ENCODE measurements at regions not wholly inside any gene's neighbourhood (a gene's known extent, or its start where the extent isn't known, plus 50 kb on each side); places are given as distances from the start of the nearest gene placed in this dataset.

GRCh38 chr16:85554114-85554888 lies 58.8 kb upstream of the GSE1 start:
- Histone ChIP-seq H3K4me3 (peak overlapping the region; percentile 63 to 96 (median 79)), H3K9me3 (no peaks in the 10 kb centered on the region), H3K27ac (peak overlapping the region; percentile 47 to 99 (median 90)), H3K4me1 (peaks cover 0 to 66% (median 32%) of the 10 kb centered on the region in 12 donors), H3K27me3 (no peaks in the 10 kb centered on the region), H3K36me3 (no peaks in the 10 kb centered on the region)
- intact Hi-C loops (cut with DNase I): loop anchor here in 5 of 10 donors (2.0 to 10.0 kb wide), 5 partner anchors 56 to 430 kb away; partner anchors contain the start of gene GSE1 (in 1 of the 5)
- TF ChIP-seq POLR2A (IDR thresholded peaks at IDR 0.05): no peak
- TF ChIP-seq, protein P1, sequence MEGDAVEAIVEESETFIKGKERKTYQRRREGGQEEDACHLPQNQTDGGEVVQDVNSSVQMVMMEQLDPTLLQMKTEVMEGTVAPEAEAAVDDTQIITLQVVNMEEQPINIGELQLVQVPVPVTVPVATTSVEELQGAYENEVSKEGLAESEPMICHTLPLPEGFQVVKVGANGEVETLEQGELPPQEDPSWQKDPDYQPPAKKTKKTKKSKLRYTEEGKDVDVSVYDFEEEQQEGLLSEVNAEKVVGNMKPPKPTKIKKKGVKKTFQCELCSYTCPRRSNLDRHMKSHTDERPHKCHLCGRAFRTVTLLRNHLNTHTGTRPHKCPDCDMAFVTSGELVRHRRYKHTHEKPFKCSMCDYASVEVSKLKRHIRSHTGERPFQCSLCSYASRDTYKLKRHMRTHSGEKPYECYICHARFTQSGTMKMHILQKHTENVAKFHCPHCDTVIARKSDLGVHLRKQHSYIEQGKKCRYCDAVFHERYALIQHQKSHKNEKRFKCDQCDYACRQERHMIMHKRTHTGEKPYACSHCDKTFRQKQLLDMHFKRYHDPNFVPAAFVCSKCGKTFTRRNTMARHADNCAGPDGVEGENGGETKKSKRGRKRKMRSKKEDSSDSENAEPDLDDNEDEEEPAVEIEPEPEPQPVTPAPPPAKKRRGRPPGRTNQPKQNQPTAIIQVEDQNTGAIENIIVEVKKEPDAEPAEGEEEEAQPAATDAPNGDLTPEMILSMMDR (IDR thresholded peaks at IDR 0.05): no peak
- ATAC-seq: peak; percentile 40 to 64 (median 54)
- DNase-seq: peak in 4 of 5 donors; percentile 73 to 83 (median 80)
- 0 to 2% (median 1%) methylated on average over 22 to 48 of the region's 49 CpGs for WGBS, 4 donors

GRCh38 chr16:85554889-85555718 lies 58.0 kb upstream of the GSE1 start:
- intact Hi-C loops (cut with DNase I): loop anchor here in 8 of 10 donors (2.0 to 10.0 kb wide), 8 partner anchors 33 to 430 kb away; partner anchors contain the start of gene GSE1 (in 1 of the 8)
- no peaks in the 10 kb centered on the region for H3K27me3 ChIP-seq
- H3K4me3 ChIP-seq: peak overlapping the region; percentile 63 to 96 (median 79)
- H3K9me3 ChIP-seq: no peaks in the 10 kb centered on the region
- peak overlapping the region; percentile 47 to 99 (median 90) for H3K27ac ChIP-seq
- TF ChIP-seq POLR2A (IDR thresholded peaks at IDR 0.05): no peak
- TF ChIP-seq, protein P1 (IDR thresholded peaks at IDR 0.05): no peak
- peak; percentile 73 to 88 (median 76) for DNase-seq
- H3K4me1 ChIP-seq: peaks cover 0 to 69% (median 35%) of the 10 kb centered on the region in 12 donors
- ATAC-seq: peak in 3 of 4 donors; percentile 41 to 64 (median 54)
- WGBS, 4 donors: 0 to 1% (median 0%) methylated on average over 54 to 62 of the region's 62 CpGs
- H3K36me3 ChIP-seq: no peaks in the 10 kb centered on the region

DNA sequence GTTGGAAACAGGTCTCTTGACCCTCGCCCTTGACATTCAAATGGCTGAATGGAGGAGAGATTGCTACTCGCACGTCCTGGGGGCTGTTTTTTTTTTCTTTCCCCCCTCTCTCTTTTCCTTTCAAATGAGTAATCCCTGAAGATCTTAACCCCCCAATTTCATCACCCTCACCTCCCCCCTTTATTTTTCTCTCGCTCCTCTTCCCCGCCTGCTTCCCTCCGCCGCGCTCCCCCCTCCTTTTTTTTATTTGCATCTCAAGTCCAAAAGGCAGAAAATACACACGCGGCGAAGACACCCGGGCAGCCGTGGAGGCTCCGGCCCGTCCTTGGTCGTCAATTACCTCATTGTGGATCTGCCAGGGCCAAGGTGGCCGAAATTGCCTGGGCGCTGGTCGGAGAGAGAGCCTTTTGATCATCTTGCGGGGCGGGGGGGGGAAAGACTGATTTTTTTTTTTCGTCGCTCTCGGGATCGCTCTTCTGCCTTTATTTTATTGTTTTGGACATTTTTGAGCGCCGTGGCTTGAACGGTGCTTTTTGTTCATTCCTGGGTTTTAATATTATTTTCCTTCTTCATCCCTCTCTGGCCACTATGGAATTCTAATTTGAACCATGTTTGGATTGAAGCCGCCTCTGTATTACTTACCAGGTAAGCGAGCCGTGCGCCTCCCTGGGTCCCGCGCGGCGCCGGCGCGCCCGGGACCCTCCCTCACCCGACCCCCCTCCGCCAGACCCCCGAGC lies 57.2 kb upstream of the GSE1 start:
- Histone ChIP-seq H3K27me3 (no peaks in the 10 kb centered on the region), H3K4me3 (peak overlapping the region; percentile 63 to 96 (median 79)), H3K9me3 (no peaks in the 10 kb centered on the region), H3K4me1 (peaks cover 0 to 69% (median 31%) of the 10 kb centered on the region in 12 donors), H3K36me3 (no peaks in the 10 kb centered on the region), H3K27ac (peak overlapping the region; percentile 55 to 99 (median 90))
- ATAC-seq: no peak
- TF ChIP-seq, protein P1 (IDR thresholded peaks at IDR 0.05): no peak
- TF ChIP-seq POLR2A (IDR thresholded peaks at IDR 0.05): no peak
- DNase-seq: peak in 1 of 5 donors; percentile 35
- 0 to 1% (median 0%) methylated on average over 42 to 43 of the region's 43 CpGs for WGBS, 4 donors
- intact Hi-C loops (cut with DNase I): loop anchor here in 9 of 10 donors (2.0 to 10.0 kb wide), 9 partner anchors 34 to 431 kb away; partner anchors contain the start of gene GSE1 (in 1 of the 9)

All from heart left ventricle (tissue), 16 donors.